WTC11 (cell line): ENCODE measurements at regions not wholly inside any gene's neighbourhood (a gene's known extent, or its start where the extent isn't known, plus 50 kb on each side); places are given as distances from the start of the nearest gene placed in this dataset.

Experiments used
- ATAC-seq: fragments of 200-7000 bp; cut with Tn5 transposase; 2 replicates; pipeline ENCODE4 v1.10.0; 2021; ENCODE audit warnings: mild to moderate bottlenecking, moderate library complexity
- CTCF ChIA-PET: fragments of 300-600 bp; sonication (Branson Sonifier 250); formaldehyde crosslinking; loops from one replicate; lab custom pipeline; 2021; ENCODE audit warnings: antibody characterized with exemption; lab: Charles Lee
- POLR2A ChIA-PET: fragments of 350-600 bp; sonication (Branson Sonifier 250); formaldehyde crosslinking; loops from one replicate; lab custom pipeline; 2021; ENCODE audit warnings: antibody characterized with exemption; lab: Charles Lee
- DNase-seq: peaks from one replicate; pipeline ENCODE4 v3.0.0; 2021; ENCODE audit warnings: low spot score
- H3K27ac Mint-ChIP-seq: 2 replicates; pipeline ENCODE4 v1.8.0; 2021; ENCODE audit warnings: mixed read lengths
- H3K27me3 Mint-ChIP-seq: 2 replicates; pipeline ENCODE4 v1.8.0; 2021; ENCODE audit warnings: low read depth, mild to moderate bottlenecking, moderate library complexity, mixed read lengths
- H3K36me3 Mint-ChIP-seq: 2 replicates; pipeline ENCODE4 v1.8.0; 2021; ENCODE audit warnings: mixed read lengths
- H3K4me1 Mint-ChIP-seq: 2 replicates; pipeline ENCODE4 v1.8.0; 2022; ENCODE audit warnings: mixed read lengths
- H3K4me3 Mint-ChIP-seq: 2 replicates; pipeline ENCODE4 v1.8.0; 2021; ENCODE audit warnings: mild to moderate bottlenecking, moderate library complexity, mixed read lengths
- H3K9me3 Mint-ChIP-seq: 2 replicates; pipeline ENCODE4 v1.8.0; 2021; ENCODE audit warnings: mixed read lengths
- AFF4 ChIP-seq: sonication (generic); formaldehyde crosslinking; IDR thresholded peaks from 2 replicates; pipeline ENCODE4 v1.8.1; 2023; ENCODE audit warnings: mild to moderate bottlenecking, missing genetic modification reagents, borderline replicate concordance
- ATF1 ChIP-seq: sonication (generic); formaldehyde crosslinking; IDR thresholded peaks from 2 replicates; pipeline ENCODE4 v1.8.1; 2023; ENCODE audit warnings: mild to moderate bottlenecking, moderate library complexity, missing genetic modification reagents
- FOXP1 ChIP-seq: sonication (generic); formaldehyde crosslinking; IDR thresholded peaks from 2 replicates; pipeline ENCODE4 v1.8.0; 2022; ENCODE audit warnings: missing genetic modification reagents, mild to moderate bottlenecking, moderate library complexity, borderline replicate concordance
- JAZF1 ChIP-seq: fragments of 250-450 bp; sonication (Bioruptor Pico); IDR thresholded peaks from 2 replicates; pipeline ENCODE4 v1.9.0; 2021; ENCODE audit warnings: moderate library complexity, mild to moderate bottlenecking, inconsistent platforms
- JUN ChIP-seq: sonication (generic); formaldehyde crosslinking; IDR thresholded peaks from 2 replicates; pipeline ENCODE4 v1.8.0; 2023; ENCODE audit warnings: mild to moderate bottlenecking, missing genetic modification reagents
- NFATC4 ChIP-seq: fragments of 250-450 bp; sonication (Bioruptor Pico); IDR thresholded peaks from 2 replicates; pipeline ENCODE4 v1.9.0; 2021; ENCODE audit warnings: mild to moderate bottlenecking
- PRRX2 ChIP-seq: fragments of 250-450 bp; sonication (Bioruptor Pico); IDR thresholded peaks from 2 replicates; pipeline ENCODE4 v1.8.0; 2021; ENCODE audit warnings: mild to moderate bottlenecking
- RORB ChIP-seq: fragments of 250-450 bp; sonication (Bioruptor Pico); IDR thresholded peaks from 2 replicates; pipeline ENCODE4 v1.9.0; 2021; ENCODE audit warnings: mild to moderate bottlenecking
- TCF7 ChIP-seq: sonication (generic); formaldehyde crosslinking; IDR thresholded peaks from 2 replicates; pipeline ENCODE4 v1.8.0; 2022; ENCODE audit warnings: mild to moderate bottlenecking, low read depth, missing genetic modification reagents, moderate library complexity
- ZNF121 ChIP-seq: sonication (generic); formaldehyde crosslinking; IDR thresholded peaks from 2 replicates; pipeline ENCODE4 v1.8.0; 2023; ENCODE audit warnings: missing genetic modification reagents
- ZNF396 ChIP-seq: fragments of 250-450 bp; sonication (Bioruptor Pico); IDR thresholded peaks from 2 replicates; pipeline ENCODE4 v1.8.0; 2021; ENCODE audit warnings: mild to moderate bottlenecking, moderate library complexity, borderline replicate concordance
- ZNF423 ChIP-seq: fragments of 250-450 bp; sonication (Bioruptor Pico); IDR thresholded peaks from 2 replicates; pipeline ENCODE4 v2.1.2; 2022; ENCODE audit warnings: mild to moderate bottlenecking, moderate library complexity
- TF ChIP-seq, protein P1 (sequence below): fragments of 250-450 bp; sonication (Bioruptor Pico); IDR thresholded peaks from 2 replicates; pipeline ENCODE4 v1.9.0; 2021; ENCODE audit warnings: mild to moderate bottlenecking, borderline replicate concordance
- TF ChIP-seq, protein P2 (sequence below): sonication (generic); formaldehyde crosslinking; IDR thresholded peaks from 2 replicates; pipeline ENCODE4 v1.8.1; 2023; ENCODE audit warnings: mild to moderate bottlenecking, moderate library complexity, missing genetic modification reagents
- TF ChIP-seq, protein P3 (sequence below): sonication (generic); formaldehyde crosslinking; IDR thresholded peaks from 2 replicates; pipeline ENCODE4 v1.8.0; 2022; ENCODE audit warnings: missing genetic modification reagents
- TF ChIP-seq, protein P4 (sequence below): sonication (generic); formaldehyde crosslinking; IDR thresholded peaks from 2 replicates; pipeline ENCODE4 v1.8.1; 2023; ENCODE audit warnings: mild to moderate bottlenecking, missing genetic modification reagents, moderate library complexity
- TF ChIP-seq, protein P5 (sequence below): sonication (generic); formaldehyde crosslinking; IDR thresholded peaks from 2 replicates; pipeline ENCODE4 v1.8.0; 2022; ENCODE audit warnings: mild to moderate bottlenecking, missing genetic modification reagents
- TF ChIP-seq, protein P6 (sequence below): sonication (generic); formaldehyde crosslinking; IDR thresholded peaks from 2 replicates; pipeline ENCODE4 v1.8.1; 2023; ENCODE audit warnings: mild to moderate bottlenecking, missing genetic modification reagents, moderate library complexity

- no peak for TF ChIP-seq FOXP1 (CRISPR knock-in tag)
These were observed 454.4 kb upstream of the TRPC7 start (continued) for GRCh38 chr5:136819526-136820302.

DNA sequence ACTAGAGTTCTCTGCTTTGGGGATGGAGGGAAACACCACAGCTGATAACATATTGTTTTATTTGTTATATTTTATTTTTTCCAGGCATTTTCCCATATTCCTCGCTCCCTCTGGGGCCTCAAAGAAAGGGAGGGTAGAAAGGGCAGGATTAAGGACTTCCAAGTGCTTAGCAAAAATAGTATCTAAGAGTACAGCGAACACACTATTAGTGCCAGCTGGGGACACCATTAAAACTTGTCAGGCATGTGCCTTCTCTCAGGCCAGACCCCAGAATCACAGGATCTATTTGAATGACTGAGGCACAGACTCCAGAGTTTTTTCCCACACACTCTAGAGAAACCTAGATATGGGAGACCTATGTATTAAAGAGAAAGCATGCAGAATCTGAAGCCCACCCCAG lies 451.0 kb upstream of the TRPC7 start:
- ChIA-PET CTCF (no interaction called here), POLR2A (no interaction called here)
- DNase-seq, result no peak
- H3K27ac Mint-ChIP-seq, result no peak overlapping the region
- H3K4me1 Mint-ChIP-seq, result no peaks in the 10 kb centered on the region; the same call in 1 of the 2 replicates
- H3K9me3 Mint-ChIP-seq, result peaks cover 4% of the 10 kb centered on the region; the same call in 1 of the 2 replicates
- ATAC-seq, result no peak
- no peaks in the 10 kb centered on the region; the same call in 1 of the 2 replicates for H3K36me3 Mint-ChIP-seq
- H3K4me3 Mint-ChIP-seq, result no peak overlapping the region
- no peaks in the 10 kb centered on the region for H3K27me3 Mint-ChIP-seq
- TF ChIP-seq ZNF423 (CRISPR knock-in tag), result no peak
- no peak for TF ChIP-seq ZNF121 (CRISPR knock-in tag)
- no peak for TF ChIP-seq ATF1
- no peak for TF ChIP-seq JAZF1 (CRISPR knock-in tag)
- TF ChIP-seq AFF4, result no peak
- TF ChIP-seq NFATC4 (CRISPR knock-in tag), result no peak
- no peak for TF ChIP-seq TCF7 (CRISPR knock-in tag)
- TF ChIP-seq, protein P1, sequence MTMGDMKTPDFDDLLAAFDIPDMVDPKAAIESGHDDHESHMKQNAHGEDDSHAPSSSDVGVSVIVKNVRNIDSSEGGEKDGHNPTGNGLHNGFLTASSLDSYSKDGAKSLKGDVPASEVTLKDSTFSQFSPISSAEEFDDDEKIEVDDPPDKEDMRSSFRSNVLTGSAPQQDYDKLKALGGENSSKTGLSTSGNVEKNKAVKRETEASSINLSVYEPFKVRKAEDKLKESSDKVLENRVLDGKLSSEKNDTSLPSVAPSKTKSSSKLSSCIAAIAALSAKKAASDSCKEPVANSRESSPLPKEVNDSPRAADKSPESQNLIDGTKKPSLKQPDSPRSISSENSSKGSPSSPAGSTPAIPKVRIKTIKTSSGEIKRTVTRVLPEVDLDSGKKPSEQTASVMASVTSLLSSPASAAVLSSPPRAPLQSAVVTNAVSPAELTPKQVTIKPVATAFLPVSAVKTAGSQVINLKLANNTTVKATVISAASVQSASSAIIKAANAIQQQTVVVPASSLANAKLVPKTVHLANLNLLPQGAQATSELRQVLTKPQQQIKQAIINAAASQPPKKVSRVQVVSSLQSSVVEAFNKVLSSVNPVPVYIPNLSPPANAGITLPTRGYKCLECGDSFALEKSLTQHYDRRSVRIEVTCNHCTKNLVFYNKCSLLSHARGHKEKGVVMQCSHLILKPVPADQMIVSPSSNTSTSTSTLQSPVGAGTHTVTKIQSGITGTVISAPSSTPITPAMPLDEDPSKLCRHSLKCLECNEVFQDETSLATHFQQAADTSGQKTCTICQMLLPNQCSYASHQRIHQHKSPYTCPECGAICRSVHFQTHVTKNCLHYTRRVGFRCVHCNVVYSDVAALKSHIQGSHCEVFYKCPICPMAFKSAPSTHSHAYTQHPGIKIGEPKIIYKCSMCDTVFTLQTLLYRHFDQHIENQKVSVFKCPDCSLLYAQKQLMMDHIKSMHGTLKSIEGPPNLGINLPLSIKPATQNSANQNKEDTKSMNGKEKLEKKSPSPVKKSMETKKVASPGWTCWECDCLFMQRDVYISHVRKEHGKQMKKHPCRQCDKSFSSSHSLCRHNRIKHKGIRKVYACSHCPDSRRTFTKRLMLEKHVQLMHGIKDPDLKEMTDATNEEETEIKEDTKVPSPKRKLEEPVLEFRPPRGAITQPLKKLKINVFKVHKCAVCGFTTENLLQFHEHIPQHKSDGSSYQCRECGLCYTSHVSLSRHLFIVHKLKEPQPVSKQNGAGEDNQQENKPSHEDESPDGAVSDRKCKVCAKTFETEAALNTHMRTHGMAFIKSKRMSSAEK (CRISPR knock-in tag), result no peak
- no peak for TF ChIP-seq ZNF396
- TF ChIP-seq RORB (CRISPR knock-in tag), result no peak
- TF ChIP-seq, protein P2, sequence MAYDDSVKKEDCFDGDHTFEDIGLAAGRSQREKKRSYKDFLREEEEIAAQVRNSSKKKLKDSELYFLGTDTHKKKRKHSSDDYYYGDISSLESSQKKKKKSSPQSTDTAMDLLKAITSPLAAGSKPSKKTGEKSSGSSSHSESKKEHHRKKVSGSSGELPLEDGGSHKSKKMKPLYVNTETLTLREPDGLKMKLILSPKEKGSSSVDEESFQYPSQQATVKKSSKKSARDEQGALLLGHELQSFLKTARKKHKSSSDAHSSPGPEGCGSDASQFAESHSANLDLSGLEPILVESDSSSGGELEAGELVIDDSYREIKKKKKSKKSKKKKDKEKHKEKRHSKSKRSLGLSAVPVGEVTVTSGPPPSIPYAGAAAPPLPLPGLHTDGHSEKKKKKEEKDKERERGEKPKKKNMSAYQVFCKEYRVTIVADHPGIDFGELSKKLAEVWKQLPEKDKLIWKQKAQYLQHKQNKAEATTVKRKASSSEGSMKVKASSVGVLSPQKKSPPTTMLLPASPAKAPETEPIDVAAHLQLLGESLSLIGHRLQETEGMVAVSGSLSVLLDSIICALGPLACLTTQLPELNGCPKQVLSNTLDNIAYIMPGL (CRISPR knock-in tag), result no peak
- no peak for TF ChIP-seq JUN (CRISPR knock-in tag)
- TF ChIP-seq, protein P3, sequence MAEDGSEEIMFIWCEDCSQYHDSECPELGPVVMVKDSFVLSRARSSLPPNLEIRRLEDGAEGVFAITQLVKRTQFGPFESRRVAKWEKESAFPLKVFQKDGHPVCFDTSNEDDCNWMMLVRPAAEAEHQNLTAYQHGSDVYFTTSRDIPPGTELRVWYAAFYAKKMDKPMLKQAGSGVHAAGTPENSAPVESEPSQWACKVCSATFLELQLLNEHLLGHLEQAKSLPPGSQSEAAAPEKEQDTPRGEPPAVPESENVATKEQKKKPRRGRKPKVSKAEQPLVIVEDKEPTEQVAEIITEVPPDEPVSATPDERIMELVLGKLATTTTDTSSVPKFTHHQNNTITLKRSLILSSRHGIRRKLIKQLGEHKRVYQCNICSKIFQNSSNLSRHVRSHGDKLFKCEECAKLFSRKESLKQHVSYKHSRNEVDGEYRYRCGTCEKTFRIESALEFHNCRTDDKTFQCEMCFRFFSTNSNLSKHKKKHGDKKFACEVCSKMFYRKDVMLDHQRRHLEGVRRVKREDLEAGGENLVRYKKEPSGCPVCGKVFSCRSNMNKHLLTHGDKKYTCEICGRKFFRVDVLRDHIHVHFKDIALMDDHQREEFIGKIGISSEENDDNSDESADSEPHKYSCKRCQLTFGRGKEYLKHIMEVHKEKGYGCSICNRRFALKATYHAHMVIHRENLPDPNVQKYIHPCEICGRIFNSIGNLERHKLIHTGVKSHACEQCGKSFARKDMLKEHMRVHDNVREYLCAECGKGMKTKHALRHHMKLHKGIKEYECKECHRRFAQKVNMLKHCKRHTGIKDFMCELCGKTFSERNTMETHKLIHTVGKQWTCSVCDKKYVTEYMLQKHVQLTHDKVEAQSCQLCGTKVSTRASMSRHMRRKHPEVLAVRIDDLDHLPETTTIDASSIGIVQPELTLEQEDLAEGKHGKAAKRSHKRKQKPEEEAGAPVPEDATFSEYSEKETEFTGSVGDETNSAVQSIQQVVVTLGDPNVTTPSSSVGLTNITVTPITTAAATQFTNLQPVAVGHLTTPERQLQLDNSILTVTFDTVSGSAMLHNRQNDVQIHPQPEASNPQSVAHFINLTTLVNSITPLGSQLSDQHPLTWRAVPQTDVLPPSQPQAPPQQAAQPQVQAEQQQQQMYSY (CRISPR knock-in tag), result no peak
- TF ChIP-seq, protein P4, sequence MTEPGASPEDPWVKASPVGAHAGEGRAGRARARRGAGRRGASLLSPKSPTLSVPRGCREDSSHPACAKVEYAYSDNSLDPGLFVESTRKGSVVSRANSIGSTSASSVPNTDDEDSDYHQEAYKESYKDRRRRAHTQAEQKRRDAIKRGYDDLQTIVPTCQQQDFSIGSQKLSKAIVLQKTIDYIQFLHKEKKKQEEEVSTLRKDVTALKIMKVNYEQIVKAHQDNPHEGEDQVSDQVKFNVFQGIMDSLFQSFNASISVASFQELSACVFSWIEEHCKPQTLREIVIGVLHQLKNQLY, result no peak
- TF ChIP-seq, protein P5, sequence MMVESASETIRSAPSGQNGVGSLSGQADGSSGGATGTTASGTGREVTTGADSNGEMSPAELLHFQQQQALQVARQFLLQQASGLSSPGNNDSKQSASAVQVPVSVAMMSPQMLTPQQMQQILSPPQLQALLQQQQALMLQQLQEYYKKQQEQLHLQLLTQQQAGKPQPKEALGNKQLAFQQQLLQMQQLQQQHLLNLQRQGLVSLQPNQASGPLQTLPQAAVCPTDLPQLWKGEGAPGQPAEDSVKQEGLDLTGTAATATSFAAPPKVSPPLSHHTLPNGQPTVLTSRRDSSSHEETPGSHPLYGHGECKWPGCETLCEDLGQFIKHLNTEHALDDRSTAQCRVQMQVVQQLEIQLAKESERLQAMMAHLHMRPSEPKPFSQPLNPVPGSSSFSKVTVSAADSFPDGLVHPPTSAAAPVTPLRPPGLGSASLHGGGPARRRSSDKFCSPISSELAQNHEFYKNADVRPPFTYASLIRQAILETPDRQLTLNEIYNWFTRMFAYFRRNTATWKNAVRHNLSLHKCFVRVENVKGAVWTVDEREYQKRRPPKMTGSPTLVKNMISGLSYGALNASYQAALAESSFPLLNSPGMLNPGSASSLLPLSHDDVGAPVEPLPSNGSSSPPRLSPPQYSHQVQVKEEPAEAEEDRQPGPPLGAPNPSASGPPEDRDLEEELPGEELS (CRISPR knock-in tag), result no peak
- no peak for TF ChIP-seq PRRX2 (CRISPR knock-in tag)
- TF ChIP-seq, protein P6, sequence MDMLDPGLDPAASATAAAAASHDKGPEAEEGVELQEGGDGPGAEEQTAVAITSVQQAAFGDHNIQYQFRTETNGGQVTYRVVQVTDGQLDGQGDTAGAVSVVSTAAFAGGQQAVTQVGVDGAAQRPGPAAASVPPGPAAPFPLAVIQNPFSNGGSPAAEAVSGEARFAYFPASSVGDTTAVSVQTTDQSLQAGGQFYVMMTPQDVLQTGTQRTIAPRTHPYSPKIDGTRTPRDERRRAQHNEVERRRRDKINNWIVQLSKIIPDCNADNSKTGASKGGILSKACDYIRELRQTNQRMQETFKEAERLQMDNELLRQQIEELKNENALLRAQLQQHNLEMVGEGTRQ, result no peak
